ENCODE measurements at regions not wholly inside any gene's neighbourhood (a gene's known extent, or its start where the extent isn't known, plus 50 kb on each side); places are given as distances from the start of the nearest gene placed in this dataset.
"Not testable (repeated sequence)": the region's sequence is repeated elsewhere in the genome, so short reads cannot be mapped to it uniquely, and the experiment has no call there.

DNA sequence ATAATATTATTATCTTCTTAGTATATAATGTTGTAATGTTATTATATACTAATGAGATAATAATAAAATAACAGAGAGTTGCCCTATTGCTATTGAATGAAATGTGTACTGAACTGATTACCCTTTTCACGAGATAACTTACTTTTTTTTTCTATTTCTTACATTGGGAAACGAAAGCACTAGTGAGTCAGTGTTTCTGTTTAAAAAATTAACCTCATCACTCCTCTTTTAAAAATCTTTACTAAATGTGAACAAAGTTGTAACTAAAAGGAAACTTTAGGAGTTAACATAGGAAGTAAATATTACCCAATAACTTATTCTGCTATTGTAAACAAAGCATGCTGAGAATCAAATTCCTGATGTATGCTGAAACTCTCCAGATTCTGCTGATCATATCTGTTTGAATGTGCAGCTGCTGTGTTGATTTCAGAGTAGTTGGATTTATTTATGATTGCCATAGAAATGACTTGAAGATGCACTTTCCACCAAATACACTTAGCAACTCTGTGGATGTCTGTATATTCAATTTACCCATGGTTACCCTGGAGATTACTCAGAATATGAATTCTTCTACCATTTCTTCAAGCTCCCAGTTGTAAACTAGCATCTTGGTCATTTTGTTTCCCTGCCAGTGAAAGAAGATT is 523.4 kb downstream of the TENT5A start:
- no peak for FAIRE-seq

DNA sequence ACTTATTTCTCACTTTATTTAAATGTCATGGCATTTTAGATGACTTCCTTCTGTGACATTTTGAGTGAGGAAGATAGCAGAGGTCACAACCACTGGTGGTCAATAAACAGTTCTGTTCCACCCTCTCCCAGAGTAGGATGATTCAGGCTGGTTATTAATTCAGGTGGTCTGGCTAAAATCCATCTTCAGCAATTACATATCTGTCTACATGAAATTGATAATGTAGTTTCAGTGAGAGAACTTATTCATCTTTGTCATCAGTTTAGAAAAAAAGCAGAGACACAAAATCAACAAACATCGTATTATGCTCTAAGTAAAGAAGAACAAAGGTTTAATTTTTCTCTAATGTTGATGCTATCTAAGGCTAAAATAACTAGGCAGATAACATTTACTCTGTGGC is 525.5 kb downstream of the TENT5A start:
- FAIRE-seq = no peak

DNA sequence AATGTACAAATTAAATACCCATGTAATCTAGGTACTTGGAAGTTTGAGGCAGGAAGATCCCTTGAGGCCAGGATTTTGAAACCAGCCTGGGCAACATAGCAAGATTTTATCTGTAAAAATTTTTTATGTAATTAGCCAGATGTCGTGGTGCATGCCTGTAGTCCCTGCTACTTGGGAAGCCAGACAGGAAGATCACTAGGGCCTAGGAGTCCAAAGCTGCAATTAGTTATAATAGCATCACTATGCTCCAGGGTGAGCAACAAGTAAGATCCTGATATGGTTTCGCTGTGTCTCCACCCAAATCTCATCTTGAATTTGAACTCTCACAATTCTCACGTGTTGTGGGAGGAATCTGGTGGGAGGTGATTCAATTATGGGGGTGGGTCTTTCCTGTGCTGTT is 535.8 kb downstream of the TENT5A start:
- no peak for FAIRE-seq

DNA sequence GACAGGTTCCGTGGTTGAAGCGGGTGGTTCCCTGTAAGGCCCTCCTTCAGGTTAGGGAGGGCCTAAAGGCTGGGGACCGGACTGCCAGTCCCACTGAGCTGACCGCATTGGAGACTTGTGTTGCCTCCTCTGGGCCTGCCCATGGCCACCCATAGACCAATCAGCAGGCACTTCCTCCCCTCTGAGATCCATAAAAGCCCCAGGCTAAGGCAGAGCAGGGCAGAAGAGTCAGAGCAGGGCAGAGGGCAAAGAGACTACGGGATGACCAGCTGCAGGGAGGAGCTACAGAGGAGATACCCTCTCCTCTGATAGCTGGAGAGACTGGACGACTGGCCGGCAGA is 537.4 kb downstream of the TENT5A start:
- no peak for FAIRE-seq

DNA sequence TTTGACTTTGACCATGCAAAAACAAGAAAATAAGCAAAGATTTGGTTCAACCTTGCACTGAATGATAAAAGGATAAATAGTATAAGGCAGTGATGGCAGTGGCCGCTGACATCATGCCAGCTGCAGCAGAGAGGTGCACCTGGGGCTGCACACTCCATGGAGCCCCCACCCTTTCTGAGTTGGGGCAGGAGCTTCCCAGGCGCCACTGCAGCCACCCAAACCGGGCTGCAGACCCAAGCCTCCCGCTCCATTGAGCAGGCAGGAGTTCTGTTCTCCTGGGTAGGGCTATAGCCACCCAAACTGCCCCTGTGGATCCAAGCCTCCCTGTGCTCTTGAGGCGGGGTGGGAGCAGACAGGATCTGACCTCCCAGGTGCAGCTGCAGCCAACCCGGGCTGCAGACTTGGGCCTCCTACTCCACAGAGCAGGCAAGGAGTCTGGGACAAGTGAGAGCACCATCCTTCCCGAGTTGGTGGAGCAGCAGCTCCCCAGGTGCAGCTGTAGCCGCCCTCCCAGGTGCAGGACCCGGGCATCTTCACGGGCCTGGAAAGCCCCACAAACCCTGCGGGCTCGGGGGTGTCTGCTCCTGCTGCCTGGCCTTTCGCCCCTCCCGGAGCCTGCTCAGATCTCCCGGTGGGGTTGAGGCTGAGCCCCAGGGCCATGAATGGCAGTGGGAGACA is 537.9 kb downstream of the TENT5A start:
- FAIRE-seq = no peak

DNA sequence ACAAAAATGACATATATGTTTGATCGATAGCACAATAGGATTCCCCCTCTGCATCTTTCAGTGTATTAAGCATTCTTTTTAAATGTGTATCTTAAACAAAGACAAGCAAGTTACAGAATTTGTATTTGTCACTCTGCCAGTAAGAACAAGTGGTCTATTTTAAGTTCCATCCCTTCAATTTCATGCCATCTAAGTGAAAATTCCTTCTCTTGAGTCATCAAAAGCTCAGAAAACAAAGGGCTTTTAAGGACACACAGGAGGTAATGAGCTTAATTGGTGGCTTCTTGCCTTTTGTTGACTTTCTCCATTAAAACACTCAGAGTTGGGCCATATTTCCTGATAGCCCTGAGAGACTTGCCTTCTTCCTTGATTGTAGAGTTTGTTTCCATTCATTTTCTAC is 547.8 kb downstream of the TENT5A start:
- no peak for FAIRE-seq

DNA sequence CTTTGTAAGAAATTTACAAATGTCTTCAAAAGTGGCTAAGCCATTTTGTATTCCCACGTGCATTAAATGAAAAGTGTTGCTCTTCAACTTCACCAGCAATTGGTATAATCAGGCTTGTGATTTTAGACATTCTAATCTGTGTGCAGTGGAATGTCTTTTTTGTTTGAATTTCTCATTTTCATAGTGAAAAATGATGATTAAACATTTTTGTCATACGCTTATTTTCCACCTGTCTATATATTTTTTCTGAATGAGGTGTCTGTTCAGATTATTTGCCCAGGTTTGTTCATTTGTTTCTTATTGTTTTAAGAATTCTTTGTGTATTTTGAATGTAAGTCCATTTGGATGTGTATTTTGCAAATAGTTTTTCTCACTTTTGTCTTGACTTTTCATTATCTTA is 558.1 kb downstream of the TENT5A start:
- no peak for FAIRE-seq

DNA sequence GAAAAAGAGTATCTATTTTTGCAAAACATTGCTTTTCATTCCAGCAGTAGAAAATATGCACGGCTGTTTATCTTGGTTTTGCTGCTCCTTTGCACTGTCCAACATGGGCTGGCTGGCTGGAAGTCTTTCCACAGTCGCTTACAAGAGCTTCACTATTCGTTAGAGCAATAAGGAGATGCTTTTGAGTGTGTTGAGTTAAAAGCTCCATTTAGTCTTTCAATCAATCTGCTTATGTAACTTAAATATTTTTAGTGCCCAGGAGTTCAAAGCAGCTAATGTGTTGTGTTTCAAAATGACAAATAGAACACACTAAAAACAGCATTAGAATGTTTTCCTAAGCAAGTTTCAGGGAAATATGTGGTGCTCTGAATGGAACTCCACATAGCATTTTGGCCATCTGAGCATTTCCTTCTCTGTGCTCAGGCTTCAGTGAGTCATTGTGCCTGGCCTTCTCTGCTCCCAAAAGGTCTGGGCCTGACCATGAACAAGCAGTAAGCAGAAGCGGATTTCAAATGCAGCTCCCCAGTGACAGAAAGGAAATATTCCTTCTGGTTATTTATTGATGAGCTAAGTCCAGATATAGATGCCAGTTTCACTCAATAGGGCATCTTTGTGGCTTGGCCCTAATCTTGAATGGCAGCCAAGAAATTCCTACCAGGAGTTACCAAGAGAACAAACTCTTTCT is 580.3 kb downstream of the TENT5A start:
- FAIRE-seq = no peak

DNA sequence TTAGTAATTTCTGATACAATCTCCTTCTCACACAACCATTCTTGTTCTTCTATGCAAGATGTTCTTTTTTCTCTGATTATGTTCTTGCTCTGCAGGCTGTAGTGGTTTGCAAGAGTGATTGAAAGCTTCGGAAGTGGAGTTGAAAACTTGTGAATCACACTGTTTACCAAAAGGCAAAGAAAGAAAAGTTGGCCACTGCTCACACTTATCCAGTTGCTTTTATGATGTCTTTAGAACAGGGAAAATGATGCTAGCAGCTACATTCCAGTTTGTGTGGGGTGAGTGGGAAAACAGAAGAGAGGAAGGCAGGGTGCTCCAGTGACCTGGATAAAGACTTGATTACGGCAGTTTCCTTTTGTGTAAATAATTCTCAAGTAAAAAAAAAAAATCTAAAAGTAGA is 583.3 kb downstream of the TENT5A start:
- FAIRE-seq = no peak

DNA sequence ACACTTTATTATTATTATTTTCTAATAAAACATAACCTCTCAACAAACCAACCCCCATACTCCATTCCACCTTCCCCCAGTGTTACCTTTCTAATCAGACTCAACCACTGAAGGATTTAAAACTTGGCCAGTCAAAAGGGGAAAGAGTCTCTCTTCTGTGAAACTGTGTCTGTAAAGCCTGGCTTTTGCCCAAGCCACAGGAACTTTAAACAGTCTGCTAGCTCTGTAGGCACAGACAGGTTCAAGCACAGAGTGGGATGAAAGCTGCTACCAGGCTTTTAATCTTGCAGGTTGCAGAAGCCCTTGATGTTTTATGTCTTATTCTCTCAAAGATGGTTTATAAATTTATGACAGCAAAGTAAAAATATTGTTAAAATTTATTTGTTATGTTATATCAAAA is 585.7 kb downstream of the TENT5A start:
- no peak for FAIRE-seq

DNA sequence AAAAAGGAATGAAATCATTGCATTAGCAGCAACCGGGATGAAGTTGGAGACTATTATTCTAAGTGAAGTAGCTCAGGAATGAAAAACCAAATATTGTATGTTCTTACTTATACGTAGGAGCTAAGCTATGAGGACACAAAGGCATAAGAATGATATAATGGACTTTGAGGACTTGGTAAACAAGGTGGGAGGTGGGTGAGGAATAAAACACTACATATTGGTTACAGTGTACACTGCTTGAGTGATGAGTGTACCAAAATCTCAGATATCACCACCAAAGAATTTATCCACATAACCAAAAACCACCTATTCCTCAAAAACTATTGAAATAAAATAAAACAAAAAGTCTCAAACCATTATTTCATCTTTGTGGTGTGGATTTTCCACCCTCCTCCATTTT is 593.5 kb downstream of the TENT5A start:
- FAIRE-seq = no peak

DNA sequence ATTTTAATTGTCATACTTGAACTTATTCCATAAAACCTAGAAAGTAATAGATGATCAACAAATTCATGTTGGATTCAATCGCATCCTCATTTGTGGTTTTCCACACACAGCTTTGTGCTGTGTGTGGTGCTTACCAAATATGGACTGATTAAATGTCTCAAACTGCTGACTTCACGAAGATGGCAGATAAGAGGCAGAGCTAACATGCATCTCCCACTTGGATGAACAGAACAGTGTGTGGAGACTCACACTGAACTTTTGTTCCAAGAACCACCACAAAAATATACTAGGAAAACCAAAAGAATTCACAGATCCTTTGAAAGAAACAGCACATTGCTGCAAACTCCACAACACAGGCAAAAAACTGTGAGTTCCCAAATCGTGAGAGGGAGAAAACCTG is 603.7 kb downstream of the TENT5A start:
- no peak for FAIRE-seq

DNA sequence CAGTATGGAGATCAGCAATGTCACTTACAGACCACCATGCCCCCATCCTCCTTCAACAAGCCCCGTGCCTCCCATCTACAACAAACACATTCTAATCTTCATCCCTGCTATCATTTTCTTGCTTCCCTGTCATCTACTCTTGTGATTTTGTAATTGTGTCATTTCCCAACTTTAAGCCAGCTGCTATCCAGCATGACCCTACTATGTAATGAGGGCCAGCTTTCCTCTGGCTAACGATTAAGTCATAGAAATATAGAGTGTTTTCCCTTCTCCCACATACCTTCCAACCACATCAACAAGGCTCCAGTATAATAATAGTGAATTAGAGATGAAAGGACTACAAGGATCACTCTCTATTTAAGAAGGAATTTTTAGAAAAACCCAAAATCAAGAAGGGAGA is 607.0 kb downstream of the TENT5A start:
- no peak for FAIRE-seq

DNA sequence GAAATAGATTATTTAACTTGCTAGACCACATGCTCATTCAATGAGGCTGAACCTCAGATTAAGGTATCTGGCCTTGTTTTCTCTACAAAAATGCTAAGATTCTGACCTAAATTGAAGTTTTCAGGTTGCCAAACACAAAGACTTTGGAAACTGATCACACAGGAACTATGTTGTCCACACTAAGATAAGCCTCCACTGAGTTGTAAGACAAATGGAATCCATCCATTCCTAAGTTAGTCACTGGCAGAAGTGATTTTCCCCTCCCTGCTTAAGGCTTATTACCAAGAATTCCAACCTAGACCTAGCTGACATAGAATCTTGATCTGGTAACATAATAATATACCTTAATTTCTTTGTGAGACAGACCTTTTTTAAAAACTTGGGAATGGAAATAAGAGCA is 608.1 kb downstream of the TENT5A start:
- FAIRE-seq = no peak

DNA sequence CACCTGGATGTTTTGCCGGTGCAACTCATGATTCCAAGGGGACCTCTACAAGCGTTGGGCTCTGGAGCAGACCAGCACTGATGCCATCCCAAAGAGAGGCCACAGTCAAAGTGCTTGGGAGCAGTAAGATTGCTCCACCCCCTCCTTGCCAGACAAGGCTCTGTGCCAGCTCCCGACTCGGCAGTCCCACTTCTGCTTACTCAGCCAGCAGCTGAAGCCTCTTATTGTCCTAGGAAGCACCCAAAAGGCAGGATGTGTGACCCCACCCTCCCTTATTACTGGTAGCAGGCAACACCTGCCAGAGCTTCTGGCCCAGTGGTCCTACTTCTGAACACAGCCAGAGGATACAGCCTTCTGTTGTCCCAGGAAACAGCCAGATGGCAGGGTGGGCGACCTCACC is 614.2 kb downstream of the TENT5A start:
- FAIRE-seq = no peak

DNA sequence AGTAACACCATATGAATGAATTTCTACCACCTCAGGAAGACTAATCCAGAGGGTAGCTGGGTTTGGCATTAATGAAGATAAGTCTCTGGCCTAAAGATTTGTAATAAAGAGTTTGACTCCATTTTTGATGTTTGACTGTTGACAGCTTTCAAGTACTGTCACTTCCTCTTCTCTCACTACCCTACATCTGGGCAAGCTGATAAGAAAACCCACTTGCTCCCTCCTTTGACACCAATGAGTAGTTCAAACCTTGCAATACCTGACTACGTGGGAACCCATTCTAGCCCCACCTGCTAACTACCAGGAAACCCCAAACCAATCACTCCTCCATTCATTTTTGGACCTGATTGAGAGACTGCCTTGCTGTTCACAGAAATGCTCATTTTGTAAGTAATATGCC is 621.5 kb downstream of the TENT5A start:
- no peak for FAIRE-seq

DNA sequence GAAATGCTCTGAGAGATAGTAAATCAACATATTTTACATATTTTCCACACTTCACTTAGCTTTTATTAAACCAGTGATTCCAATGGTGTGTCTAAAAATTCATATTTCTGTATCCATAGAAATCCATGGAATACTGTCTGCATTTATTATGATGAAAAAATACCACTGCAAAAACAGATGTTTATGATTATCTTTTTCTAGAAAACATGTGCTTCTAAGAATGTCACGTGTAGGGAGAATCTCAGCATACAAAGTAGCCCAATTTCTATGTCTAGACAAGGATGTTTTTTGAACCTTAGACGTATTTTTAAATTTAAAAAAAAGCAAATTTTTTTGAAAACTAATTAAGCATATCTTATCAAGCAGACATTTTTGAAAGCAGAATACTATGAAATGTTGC is 622.4 kb downstream of the TENT5A start:
- no peak for FAIRE-seq

DNA sequence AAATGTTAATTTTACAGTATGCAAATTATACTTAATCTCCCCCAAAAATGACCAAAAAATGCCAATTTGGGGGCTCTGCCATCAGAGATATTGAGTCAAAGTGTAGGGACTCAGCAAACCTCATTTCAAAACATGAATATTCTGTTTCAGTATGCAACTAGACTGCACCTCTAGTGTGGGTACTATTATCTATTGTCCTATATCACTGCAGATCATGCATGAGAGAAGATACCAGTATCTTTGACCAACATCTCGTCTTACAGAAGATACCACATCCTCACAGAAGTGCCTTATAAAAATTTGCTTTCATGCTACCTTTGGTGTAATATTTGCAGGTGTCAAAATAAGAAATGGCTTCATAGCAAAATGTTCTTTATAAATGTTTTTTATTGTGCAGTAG is 623.8 kb downstream of the TENT5A start:
- no peak for FAIRE-seq

DNA sequence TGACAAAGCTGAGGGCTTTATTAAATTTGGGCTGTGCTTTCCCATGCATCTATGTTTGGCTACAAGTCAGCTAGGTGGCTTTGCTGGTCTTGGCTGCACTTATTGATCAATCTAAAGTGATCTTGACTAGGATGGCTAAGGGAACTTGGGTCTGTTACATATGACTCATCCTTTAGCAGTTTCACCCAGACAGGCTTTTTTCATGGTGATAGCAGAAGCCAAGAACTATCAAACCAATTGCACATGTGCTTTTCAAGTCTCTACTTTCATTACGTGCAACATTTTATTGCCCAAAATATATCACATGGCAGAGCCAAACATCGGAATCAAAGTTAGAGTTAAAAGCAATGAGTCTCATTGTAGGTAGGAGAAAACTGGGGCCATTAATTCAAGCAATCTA is 626.3 kb downstream of the TENT5A start:
- no peak for FAIRE-seq

DNA sequence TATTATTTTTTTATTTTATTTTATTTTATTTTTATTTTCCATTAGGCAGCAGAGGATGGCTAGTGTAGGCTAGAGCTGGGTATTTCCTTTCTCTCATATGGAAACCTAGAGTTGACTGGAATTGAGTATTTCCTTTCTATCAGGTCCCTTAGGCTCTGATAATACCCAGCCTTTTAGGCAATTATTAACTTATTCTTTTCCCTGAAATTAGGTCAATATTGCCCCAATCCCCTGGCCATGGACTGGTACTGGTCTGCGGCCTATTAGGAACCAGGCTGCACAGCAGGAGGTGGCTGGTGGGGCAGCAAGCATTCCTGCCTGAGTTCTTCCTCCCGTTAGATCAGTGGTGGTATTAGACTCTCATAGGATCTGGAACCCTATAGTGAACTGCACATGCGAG is 632.2 kb downstream of the TENT5A start:
- FAIRE-seq = no peak

DNA sequence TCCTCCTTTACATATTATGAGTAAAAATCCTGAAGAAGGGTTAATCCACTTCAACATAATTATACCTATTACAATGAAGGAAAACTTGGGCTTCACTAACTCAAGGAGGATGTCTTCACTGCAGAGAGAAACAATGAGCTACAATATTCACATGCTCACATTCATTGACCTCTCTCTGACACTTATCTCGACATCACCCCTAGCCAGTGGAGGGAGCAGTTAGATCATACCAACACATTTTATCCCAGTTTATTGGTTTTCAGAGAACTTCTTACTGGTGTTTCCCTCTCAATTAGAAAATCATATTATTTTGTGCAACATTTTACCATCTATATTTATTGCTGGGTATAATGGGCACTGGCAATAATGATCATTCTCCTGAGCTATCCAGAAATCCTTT is 646.5 kb downstream of the TENT5A start:
- no peak for FAIRE-seq

DNA sequence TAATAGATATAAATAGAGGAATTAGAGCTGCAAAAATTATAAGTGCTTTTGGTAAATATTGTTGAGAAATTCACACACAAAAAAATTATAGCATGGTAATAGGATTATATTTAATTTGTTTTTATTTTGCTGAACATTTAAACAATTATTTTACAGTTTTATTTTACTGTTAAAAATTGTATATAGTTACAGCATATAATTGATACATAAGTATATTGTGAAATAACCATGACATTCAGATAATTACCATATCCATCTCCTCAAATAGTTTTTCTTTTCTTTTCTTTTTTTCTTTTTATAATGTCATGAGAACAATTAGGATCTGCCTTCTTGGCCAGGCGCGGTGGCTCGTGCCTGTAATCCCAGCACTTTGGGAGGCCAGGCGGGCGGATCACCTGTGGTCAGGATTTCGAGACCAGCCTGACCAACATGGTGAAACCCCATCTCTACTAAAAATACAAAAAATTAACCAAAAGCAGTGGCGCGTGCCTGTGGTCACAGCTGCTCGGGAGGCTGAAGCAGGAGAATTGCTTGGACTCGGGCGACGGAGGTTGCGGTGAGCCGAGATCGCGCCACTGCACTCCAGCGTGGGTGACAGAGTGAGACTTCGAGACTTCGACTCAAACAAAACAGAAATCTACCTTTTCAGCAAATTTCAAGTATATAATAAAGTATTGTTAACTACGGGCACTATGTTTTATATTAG is 654.2 kb downstream of the TENT5A start:
- no peak for FAIRE-seq

DNA sequence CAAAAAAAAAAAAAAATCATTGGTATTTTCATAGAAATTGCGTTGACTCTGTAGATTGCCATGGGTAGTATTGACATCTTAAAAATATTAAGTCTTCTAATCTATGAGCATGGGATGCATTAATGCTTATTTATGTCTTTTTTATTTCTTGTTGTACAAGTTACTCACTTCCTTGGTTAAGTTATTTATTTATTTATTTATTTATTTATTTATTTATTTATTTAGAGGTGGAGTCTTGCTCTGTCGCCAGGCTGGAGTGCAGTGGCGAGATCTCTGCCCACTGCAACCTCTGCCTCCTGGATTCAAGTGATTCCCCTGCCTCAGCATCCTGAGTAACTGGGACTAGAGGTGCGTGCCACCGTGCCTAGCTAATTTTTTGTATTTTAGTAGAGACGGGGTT is 656.0 kb downstream of the TENT5A start:
- FAIRE-seq = not testable (repeated sequence)

DNA sequence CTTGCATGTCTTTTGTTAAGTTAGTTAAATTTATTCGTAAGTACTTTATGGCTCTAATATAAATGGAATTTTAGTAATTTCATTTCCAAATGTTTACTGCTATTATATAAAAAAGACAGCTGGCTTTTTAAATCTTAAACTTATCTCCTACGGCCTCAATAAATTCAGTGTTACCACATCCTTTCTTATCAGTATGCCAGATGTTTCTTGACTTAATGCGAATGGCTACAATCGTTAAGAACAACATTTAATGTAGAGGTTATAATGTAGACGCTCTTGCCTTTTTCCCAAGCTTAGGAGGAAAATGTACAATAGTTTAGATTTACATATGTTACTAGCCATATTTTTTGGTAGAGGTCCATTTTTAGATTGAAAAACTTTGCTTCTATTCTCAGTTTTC is 659.4 kb downstream of the TENT5A start:
- FAIRE-seq = no peak
